ENCODE measurements at regions not wholly inside any gene's neighbourhood (a gene's known extent, or its start where the extent isn't known, plus 50 kb on each side); places are given as distances from the start of the nearest gene placed in this dataset.

GRCh38 chr12:97005174-97005573 is 98.1 kb downstream of the NEDD1 start:
- no peak for TF ChIP-seq REST (IDR thresholded peaks at IDR 0.05; ENCODE audit: insufficient read depth in 1 of 2, low read depth in 2 of 2, low read length in 2 of 2)
- TF ChIP-seq FOXP2 (optimal IDR thresholded peaks at IDR 0.05; ENCODE audit: borderline replicate concordance, extremely low read depth, extremely low read length, insufficient read depth), result no peak
- no peak for TF ChIP-seq SIN3A (IDR thresholded peaks at IDR 0.05; ENCODE audit: borderline replicate concordance, insufficient read depth, low read length)
- no peak for TF ChIP-seq TAF1 (IDR thresholded peaks at IDR 0.05; ENCODE audit: borderline replicate concordance, insufficient read depth, low read length)
- TF ChIP-seq POLR2AphosphoS5 (IDR thresholded peaks at IDR 0.05; ENCODE audit: low read depth, low read length), result no peak

DNA sequence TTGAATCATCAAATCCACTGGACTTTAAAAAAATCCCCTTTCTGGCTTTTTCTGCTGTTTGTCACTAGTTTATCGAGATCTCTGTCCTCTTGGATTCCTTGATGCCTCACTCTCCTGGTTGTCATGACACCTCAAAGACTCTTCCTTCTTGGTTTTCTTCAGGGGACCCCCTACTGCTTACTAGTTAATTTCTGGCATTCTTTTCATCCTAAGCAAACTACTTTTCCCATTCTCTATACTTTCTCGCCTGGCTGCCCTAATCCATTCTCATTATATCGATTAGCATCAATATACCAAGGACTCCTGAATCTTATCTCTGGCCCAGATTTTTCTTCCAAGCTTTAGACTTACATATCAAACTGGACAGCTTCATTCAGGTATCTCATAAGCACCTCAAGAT is 98.6 kb downstream of the NEDD1 start:
- TF ChIP-seq TAF1 (IDR thresholded peaks at IDR 0.05; ENCODE audit: borderline replicate concordance, insufficient read depth, low read length), result no peak
- TF ChIP-seq POLR2AphosphoS5 (IDR thresholded peaks at IDR 0.05; ENCODE audit: low read depth, low read length), result no peak
- no peak for TF ChIP-seq SIN3A (IDR thresholded peaks at IDR 0.05; ENCODE audit: borderline replicate concordance, insufficient read depth, low read length)
- TF ChIP-seq REST (IDR thresholded peaks at IDR 0.05; ENCODE audit: insufficient read depth in 1 of 2, low read depth in 2 of 2, low read length in 2 of 2), result no peak
- TF ChIP-seq FOXP2 (optimal IDR thresholded peaks at IDR 0.05; ENCODE audit: borderline replicate concordance, extremely low read depth, extremely low read length, insufficient read depth), result no peak

- TF ChIP-seq TAF1 (IDR thresholded peaks at IDR 0.05; ENCODE audit: borderline replicate concordance, insufficient read depth, low read length) (no peak), SIN3A (IDR thresholded peaks at IDR 0.05; ENCODE audit: borderline replicate concordance, insufficient read depth, low read length) (no peak), REST (IDR thresholded peaks at IDR 0.05; ENCODE audit: insufficient read depth in 1 of 2, low read depth in 2 of 2, low read length in 2 of 2) (no peak), POLR2AphosphoS5 (IDR thresholded peaks at IDR 0.05; ENCODE audit: low read depth, low read length) (no peak), FOXP2 (optimal IDR thresholded peaks at IDR 0.05; ENCODE audit: borderline replicate concordance, extremely low read depth, extremely low read length, insufficient read depth) (no peak)
Observed at GRCh38 chr12:97006585-97006984, 99.5 kb downstream of the NEDD1 start.

- no peak for TF ChIP-seq POLR2AphosphoS5 (IDR thresholded peaks at IDR 0.05; ENCODE audit: low read depth, low read length)
- no peak for TF ChIP-seq SIN3A (IDR thresholded peaks at IDR 0.05; ENCODE audit: borderline replicate concordance, insufficient read depth, low read length)
- no peak for TF ChIP-seq REST (IDR thresholded peaks at IDR 0.05; ENCODE audit: insufficient read depth in 1 of 2, low read depth in 2 of 2, low read length in 2 of 2)
- no peak for TF ChIP-seq FOXP2 (optimal IDR thresholded peaks at IDR 0.05; ENCODE audit: borderline replicate concordance, extremely low read depth, extremely low read length, insufficient read depth)
- TF ChIP-seq TAF1 (IDR thresholded peaks at IDR 0.05; ENCODE audit: borderline replicate concordance, insufficient read depth, low read length), result no peak
Observed at GRCh38 chr12:97016163-97016562, 109.1 kb downstream of the NEDD1 start.

- no peak for TF ChIP-seq TAF1 (IDR thresholded peaks at IDR 0.05; ENCODE audit: borderline replicate concordance, insufficient read depth, low read length)
- TF ChIP-seq POLR2AphosphoS5 (IDR thresholded peaks at IDR 0.05; ENCODE audit: low read depth, low read length), result no peak
- no peak for TF ChIP-seq REST (IDR thresholded peaks at IDR 0.05; ENCODE audit: insufficient read depth in 1 of 2, low read depth in 2 of 2, low read length in 2 of 2)
- TF ChIP-seq FOXP2 (optimal IDR thresholded peaks at IDR 0.05; ENCODE audit: borderline replicate concordance, extremely low read depth, extremely low read length, insufficient read depth), result no peak
- no peak for TF ChIP-seq SIN3A (IDR thresholded peaks at IDR 0.05; ENCODE audit: borderline replicate concordance, insufficient read depth, low read length)
Observed at GRCh38 chr12:97017213-97017612, 110.2 kb downstream of the NEDD1 start.
